ENCODE measurements at regions not wholly inside any gene's neighbourhood (a gene's known extent, or its start where the extent isn't known, plus 50 kb on each side); places are given as distances from the start of the nearest gene placed in this dataset.

DNA sequence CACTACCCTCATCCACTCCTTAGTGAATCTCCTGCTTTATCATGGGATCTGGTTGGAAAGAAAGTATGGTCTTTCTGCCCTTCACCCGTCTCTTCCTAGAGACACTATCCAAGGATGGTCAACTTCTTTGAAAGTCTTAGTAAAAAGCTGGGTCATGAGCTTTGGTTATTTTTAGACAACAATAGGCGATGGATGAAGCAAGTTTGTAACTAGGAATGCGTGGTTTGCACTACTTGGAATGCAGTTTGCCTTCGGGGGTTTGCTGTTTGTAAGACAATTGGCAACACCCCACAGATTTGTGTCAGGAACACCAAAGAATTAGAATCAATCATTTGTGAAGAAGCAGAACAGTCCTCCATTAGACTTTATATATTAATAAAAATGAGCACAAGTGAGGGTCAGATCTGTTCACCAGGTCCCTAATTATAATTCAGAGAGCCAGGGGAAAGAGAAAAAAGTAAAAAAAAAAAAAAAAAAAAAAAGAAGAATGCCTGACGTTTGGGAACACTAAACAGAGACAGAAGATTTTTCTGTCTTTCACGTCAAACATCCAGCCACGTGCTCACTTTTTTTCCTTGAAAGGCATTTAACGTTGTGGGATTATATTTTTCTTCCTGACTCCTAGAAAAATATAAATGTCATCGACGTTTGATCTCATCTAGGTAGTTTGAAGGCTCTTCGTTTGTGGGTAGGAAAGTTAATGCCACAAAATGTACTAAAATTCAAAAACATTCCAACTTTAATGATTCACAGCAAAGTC is 60.7 kb upstream of the BTG3 start:
- Histone ChIP-seq H3K27me3 (no peaks in the 10 kb centered on the region), H3K27ac (no peak overlapping the region), H3K4me3 (no peak overlapping the region), H3K36me3 (no peaks in the 10 kb centered on the region), H3K4me1 (no peaks in the 10 kb centered on the region), H3K9me3 (no peaks in the 10 kb centered on the region)
- DNase-seq (ENCODE audit: low spot score), result no peak
- TF ChIP-seq CTCF (IDR thresholded peaks at IDR 0.05), result no peak

GRCh38 chr21:17671733-17672132 is 59.0 kb upstream of the BTG3 start:
- no peak for TF ChIP-seq CTCF (IDR thresholded peaks at IDR 0.05)
- no peaks in the 10 kb centered on the region for H3K36me3 ChIP-seq
- DNase-seq (ENCODE audit: low spot score), result no peak
- H3K27me3 ChIP-seq, result no peaks in the 10 kb centered on the region
- H3K9me3 ChIP-seq, result no peaks in the 10 kb centered on the region
- no peak overlapping the region for H3K4me3 ChIP-seq
- no peak overlapping the region for H3K27ac ChIP-seq
- no peaks in the 10 kb centered on the region for H3K4me1 ChIP-seq

DNA sequence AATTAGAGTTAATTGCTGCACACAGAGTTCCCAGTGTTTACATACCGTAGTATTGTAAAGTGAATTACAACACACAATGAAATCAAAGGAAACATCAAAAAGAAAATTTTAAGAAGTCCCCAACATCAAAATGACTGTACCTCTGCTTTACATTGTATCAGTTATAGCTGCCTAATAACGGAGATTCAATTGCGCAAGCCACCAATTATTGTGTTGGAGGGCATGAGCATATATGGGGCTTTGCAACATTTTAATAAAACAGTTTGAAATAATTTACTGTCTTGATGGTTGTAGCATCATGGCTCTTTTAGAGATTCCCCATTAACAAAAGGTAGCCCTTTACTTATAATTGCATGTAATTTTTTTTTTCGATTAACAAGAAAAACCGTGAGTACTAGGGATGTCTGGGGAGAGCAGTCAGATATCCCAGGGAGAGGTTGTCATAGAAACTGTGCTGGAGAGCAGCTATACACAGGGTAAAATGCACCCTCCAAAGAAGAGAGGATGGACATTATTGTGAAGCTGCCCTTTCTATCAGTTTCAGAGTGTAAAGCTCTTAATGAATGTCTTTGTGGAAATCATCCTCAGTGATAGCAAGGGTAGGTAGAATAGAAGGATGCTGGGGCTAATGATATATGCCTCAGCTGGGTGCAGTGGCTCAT is 55.9 kb upstream of the BTG3 start:
- no peak for DNase-seq (ENCODE audit: low spot score)
- H3K27me3 ChIP-seq, result no peaks in the 10 kb centered on the region
- no peaks in the 10 kb centered on the region for H3K4me1 ChIP-seq
- H3K36me3 ChIP-seq, result no peaks in the 10 kb centered on the region
- no peak overlapping the region for H3K27ac ChIP-seq
- no peaks in the 10 kb centered on the region for H3K9me3 ChIP-seq
- H3K4me3 ChIP-seq, result no peak overlapping the region
- TF ChIP-seq CTCF (IDR thresholded peaks at IDR 0.05), result no peak

DNA sequence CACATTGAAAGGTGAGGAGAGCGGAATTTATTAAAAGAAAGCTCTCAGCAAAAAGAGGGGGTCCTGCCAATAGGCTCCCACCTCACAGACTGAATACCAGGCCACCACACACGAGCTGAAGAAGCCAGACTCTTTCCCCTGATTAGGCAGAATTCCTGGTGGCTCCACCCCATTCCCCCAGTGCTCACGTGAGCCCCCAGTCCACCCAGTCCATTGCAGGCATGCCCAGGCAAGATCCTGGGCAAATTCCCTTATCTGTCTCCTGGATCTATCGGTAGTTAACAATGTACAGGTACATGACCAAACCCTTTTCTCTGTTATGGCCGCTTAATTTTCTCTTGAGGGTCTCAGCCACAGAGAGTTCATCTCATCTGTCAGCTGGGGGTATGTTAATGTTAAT is 54.6 kb upstream of the BTG3 start:
- H3K4me3 ChIP-seq, result no peak overlapping the region
- no peaks in the 10 kb centered on the region for H3K36me3 ChIP-seq
- no peak for DNase-seq (ENCODE audit: low spot score)
- no peaks in the 10 kb centered on the region for H3K27me3 ChIP-seq
- no peaks in the 10 kb centered on the region for H3K9me3 ChIP-seq
- H3K4me1 ChIP-seq, result no peaks in the 10 kb centered on the region
- H3K27ac ChIP-seq, result no peak overlapping the region
- no peak for TF ChIP-seq CTCF (IDR thresholded peaks at IDR 0.05)

All from right atrium auricular region (tissue), 2 donors.